ENCODE measurements at regions not wholly inside any gene's neighbourhood (a gene's known extent, or its start where the extent isn't known, plus 50 kb on each side); places are given as distances from the start of the nearest gene placed in this dataset.

- no peak for TF ChIP-seq EZH2 (IDR thresholded peaks at IDR 0.05; ENCODE audit: borderline replicate concordance, low read length)
- TF ChIP-seq, protein P1, sequence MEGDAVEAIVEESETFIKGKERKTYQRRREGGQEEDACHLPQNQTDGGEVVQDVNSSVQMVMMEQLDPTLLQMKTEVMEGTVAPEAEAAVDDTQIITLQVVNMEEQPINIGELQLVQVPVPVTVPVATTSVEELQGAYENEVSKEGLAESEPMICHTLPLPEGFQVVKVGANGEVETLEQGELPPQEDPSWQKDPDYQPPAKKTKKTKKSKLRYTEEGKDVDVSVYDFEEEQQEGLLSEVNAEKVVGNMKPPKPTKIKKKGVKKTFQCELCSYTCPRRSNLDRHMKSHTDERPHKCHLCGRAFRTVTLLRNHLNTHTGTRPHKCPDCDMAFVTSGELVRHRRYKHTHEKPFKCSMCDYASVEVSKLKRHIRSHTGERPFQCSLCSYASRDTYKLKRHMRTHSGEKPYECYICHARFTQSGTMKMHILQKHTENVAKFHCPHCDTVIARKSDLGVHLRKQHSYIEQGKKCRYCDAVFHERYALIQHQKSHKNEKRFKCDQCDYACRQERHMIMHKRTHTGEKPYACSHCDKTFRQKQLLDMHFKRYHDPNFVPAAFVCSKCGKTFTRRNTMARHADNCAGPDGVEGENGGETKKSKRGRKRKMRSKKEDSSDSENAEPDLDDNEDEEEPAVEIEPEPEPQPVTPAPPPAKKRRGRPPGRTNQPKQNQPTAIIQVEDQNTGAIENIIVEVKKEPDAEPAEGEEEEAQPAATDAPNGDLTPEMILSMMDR (conservative IDR thresholded peaks at IDR 0.05 in 1 of 2, IDR thresholded peaks at IDR 0.05 in 1 of 2; ENCODE audit: extremely low read depth in 1 of 2, insufficient read depth in 1 of 2, low read depth in 1 of 2, low read length in 2 of 2): no peak
Measured at GRCh38 chr4:134537701-134538100, 336.1 kb upstream of the PABPC4L start.

Data from mammary epithelial cell (primary cell).